Naive thymus-derived CD8-positive, alpha-beta T cell (primary cell): ENCODE measurements at regions not wholly inside any gene's neighbourhood (a gene's known extent, or its start where the extent isn't known, plus 50 kb on each side); places are given as distances from the start of the nearest gene placed in this dataset.
A peak's percentile ranks its signal among the peaks of the same experiment; 100 is the strongest.

Experiments
- ATAC-seq, 2 donors: fragments of 150-1000 bp; cut with Tn5 transposase in 1 of 2; sonication (Bioruptor Pico), chemical (Tn5 transposase) in 1 of 2; 1 replicate in 1 of 2; 2 replicates in 1 of 2; pipeline ENCODE4 v1.10.0; 2021; ENCODE audit warnings: mild to moderate bottlenecking in 2 of 2, moderate library complexity in 2 of 2
- POLR2A ChIA-PET: fragments of 350-600 bp; sonication (Branson Sonifier 250); formaldehyde crosslinking; loops from one replicate; lab custom pipeline; 2021; ENCODE audit warnings: antibody characterized with exemption; lab: Charles Lee
- DNase-seq, 10 donors: peaks; one replicate each; pipeline versions ENCODE4 v3.0.0 to v3.0.0-alpha.2; 2020 to 2022
- H3K27ac Mint-ChIP-seq, 10 donors: one replicate each; pipeline ENCODE4 v1.8.0; 2020 to 2022; ENCODE audit warnings: mild to moderate bottlenecking in 10 of 10, mixed read lengths in 10 of 10, moderate library complexity in 4 of 10, inconsistent platforms in 1 of 10
- H3K27me3 Mint-ChIP-seq, 5 donors: one replicate each; pipeline ENCODE4 v1.8.0; 2021 to 2022; ENCODE audit warnings: mixed read lengths in 5 of 5
- H3K36me3 Mint-ChIP-seq, 3 donors: one replicate each; pipeline ENCODE4 v1.8.0; 2020 to 2022; ENCODE audit warnings: mixed read lengths in 3 of 3, mild to moderate bottlenecking in 2 of 3, inconsistent platforms in 1 of 3
- H3K4me1 Mint-ChIP-seq, 4 donors: one replicate each; pipeline ENCODE4 v1.8.0; 2021 to 2022; ENCODE audit warnings: mixed read lengths in 4 of 4
- H3K4me3 Mint-ChIP-seq, 10 donors: one replicate each; pipeline ENCODE4 v1.8.0; 2020 to 2022; ENCODE audit warnings: mild to moderate bottlenecking in 10 of 10, mixed read lengths in 10 of 10, moderate library complexity in 6 of 10, inconsistent platforms in 1 of 10
- H3K9me3 Mint-ChIP-seq, 9 donors: one replicate each; pipeline ENCODE4 v1.8.0; 2020 to 2022; ENCODE audit warnings: mixed read lengths in 9 of 9, mild to moderate bottlenecking in 3 of 9, inconsistent platforms in 1 of 9, moderate library complexity in 1 of 9

DNA sequence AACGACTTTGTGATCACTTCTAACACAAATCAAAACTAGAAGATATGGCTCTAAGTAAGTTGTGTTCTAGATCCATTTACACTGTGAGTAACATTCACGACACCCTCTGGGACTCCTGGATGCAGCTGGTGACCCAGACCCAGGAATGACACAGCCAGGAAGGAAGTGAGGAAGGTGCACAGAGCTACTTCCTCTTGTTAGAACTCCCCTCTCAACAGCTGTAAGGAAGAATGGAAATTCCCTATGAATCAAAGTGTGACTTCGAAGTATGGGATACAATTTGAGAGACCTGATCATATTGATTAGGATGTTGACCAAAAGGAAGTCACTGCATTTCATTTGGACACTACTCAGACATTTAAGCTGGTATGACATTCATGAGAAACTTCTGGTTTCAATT is 185.3 kb downstream of the NRIP1 start:
- Mint-ChIP-seq H3K4me1 (peaks cover 0 to 34% (median 3%) of the 10 kb centered on the region in 4 donors), H3K27ac (no peak overlapping the region), H3K36me3 (no peaks in the 10 kb centered on the region), H3K27me3 (no peaks in the 10 kb centered on the region), H3K9me3 (peaks cover 0 to 3% (median 0%) of the 10 kb centered on the region in 9 donors), H3K4me3 (no peak overlapping the region)
- DNase-seq = no peak
- no peak for ATAC-seq
- POLR2A ChIA-PET = no interaction called here

DNA sequence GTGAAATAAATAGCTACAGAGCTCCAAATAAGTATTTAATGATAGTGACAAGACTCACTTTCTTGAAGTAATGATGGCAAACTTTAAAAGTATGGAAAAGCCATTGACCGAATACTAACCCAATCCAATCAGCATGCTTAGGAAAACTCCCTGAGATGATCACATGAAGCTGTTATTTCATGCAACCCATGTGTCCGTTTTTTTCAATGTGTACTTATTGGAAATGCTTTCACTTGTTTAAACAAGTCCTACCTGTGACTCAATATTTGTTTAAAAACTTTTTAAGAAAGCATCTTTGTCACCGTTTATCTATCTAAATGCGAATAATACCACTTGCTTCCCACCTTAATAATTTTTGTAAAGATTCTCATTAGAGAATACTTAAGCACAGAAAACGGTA is 185.8 kb downstream of the NRIP1 start:
- POLR2A ChIA-PET = no interaction called here
- Mint-ChIP-seq H3K4me3 (no peak overlapping the region), H3K36me3 (no peaks in the 10 kb centered on the region), H3K27ac (no peak overlapping the region), H3K4me1 (peaks cover 0 to 34% (median 3%) of the 10 kb centered on the region in 4 donors), H3K27me3 (no peaks in the 10 kb centered on the region), H3K9me3 (peaks cover 0 to 3% (median 0%) of the 10 kb centered on the region in 9 donors)
- ATAC-seq = no peak
- DNase-seq = no peak

DNA sequence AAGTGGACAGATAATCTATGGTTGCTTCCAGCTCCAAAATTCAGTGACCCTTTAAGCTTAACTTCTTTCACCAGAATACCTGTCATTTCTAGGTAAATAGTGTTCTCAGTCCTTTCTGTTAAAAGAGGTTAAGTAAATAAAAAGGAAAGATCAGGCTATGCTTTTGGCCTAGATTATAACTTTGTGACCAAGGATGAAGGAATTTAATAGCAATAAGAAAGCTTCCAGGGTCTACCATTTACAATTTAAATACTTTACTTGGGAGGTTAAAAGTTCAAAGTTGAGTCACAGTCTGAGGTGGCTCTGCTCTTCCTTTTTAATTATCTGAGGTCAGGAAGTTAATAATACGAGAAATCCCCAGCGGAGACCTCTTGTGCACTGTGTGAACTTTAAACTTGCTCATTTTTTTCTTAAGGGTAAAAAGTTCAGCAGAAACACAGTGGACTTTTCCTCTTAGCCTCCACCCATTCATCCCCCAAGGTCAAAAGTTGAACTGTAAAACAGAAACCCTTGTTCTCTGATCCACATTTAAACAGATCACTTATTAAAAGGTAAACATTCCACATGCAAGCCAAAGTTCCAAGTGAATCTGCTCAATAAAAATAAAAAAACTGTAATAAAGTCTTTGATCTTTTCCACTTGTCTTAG is 187.1 kb downstream of the NRIP1 start:
- Mint-ChIP-seq H3K4me1 (peaks cover 0 to 34% (median 3%) of the 10 kb centered on the region in 4 donors), H3K27ac (peak overlapping the region in 1 of 10 donors; percentile 56), H3K27me3 (no peaks in the 10 kb centered on the region), H3K9me3 (peaks cover 0 to 3% (median 0%) of the 10 kb centered on the region in 9 donors), H3K36me3 (no peaks in the 10 kb centered on the region), H3K4me3 (no peak overlapping the region)
- POLR2A ChIA-PET = no interaction called here
- no peak for ATAC-seq
- no peak for DNase-seq

GRCh38 chr21:14876524-14876840 is 188.3 kb downstream of the NRIP1 start:
- ATAC-seq (no peak), DNase-seq (no peak)
- Mint-ChIP-seq H3K4me3 (no peak overlapping the region), H3K27me3 (no peaks in the 10 kb centered on the region), H3K27ac (no peak overlapping the region), H3K4me1 (peaks cover 0 to 31% (median 3%) of the 10 kb centered on the region in 4 donors), H3K36me3 (no peaks in the 10 kb centered on the region), H3K9me3 (peaks cover 0 to 3% (median 0%) of the 10 kb centered on the region in 9 donors)
- POLR2A ChIA-PET = interaction anchor here (0.7 kb wide), 1 partner anchor 86 kb away, joined by 3 read pairs; no protein-coding TSS in a partner anchor

DNA sequence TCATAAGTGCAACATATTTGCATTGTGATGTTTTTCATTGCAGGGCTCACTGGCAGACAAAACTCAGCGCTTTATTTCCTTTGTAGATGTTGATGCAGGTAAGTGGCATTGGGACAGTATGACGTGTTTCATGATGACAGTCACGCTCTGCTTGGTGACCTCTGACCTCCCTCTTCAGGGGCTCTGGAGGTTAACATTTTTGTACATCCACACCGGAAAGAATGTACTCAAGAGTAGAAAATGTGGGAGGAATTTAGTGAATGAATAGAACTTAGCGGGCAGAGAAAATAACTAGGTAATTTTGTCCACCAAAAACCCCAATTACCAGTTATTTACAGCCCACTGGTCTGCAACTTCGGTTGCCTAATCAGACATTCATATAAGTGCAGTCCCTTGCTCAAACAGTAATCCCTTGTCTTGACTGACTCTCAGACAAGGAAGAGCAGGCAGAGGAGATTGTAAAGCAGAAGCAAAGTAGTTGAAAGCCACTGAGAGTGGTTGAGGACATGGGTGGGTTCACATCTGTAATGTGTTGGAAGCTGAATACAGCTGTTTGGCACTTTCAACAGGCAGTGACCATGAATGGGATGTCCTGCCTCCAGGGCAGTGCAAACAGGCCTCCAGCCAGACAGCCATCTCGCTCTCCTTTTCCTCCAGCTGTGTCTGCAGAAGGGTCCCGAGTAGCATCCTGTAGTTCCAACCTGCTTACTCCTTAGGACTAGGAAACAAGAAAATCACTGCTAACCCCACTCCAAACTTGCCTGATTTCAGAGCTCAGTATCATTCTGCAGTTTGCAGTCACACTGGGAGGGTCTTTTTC is 188.9 kb downstream of the NRIP1 start:
- POLR2A ChIA-PET = interaction anchor here (0.7 kb wide), 1 partner anchor 86 kb away, joined by 3 read pairs; no protein-coding TSS in a partner anchor
- Mint-ChIP-seq H3K36me3 (no peaks in the 10 kb centered on the region), H3K9me3 (peaks cover 0 to 3% (median 0%) of the 10 kb centered on the region in 9 donors), H3K27ac (no peak overlapping the region), H3K27me3 (peaks cover 0 to 2% (median 0%) of the 10 kb centered on the region in 5 donors), H3K4me1 (peaks cover 0 to 36% (median 3%) of the 10 kb centered on the region in 4 donors), H3K4me3 (no peak overlapping the region)
- DNase-seq (no peak), ATAC-seq (no peak)

- peaks cover 0 to 2% (median 0%) of the 10 kb centered on the region in 5 donors for H3K27me3 Mint-ChIP-seq
- no peak overlapping the region for H3K4me3 Mint-ChIP-seq
- DNase-seq (no peak), ATAC-seq (no peak)
- no peaks in the 10 kb centered on the region for H3K36me3 Mint-ChIP-seq
- POLR2A ChIA-PET = no interaction called here
- H3K9me3 Mint-ChIP-seq = peaks cover 0 to 3% (median 0%) of the 10 kb centered on the region in 9 donors
- peaks cover 0 to 38% (median 3%) of the 10 kb centered on the region in 4 donors for H3K4me1 Mint-ChIP-seq
- no peak overlapping the region for H3K27ac Mint-ChIP-seq
Observed at GRCh38 chr21:14875186-14875585, 189.6 kb downstream of the NRIP1 start.

- POLR2A ChIA-PET = no interaction called here
- DNase-seq (no peak), ATAC-seq (no peak)
- Mint-ChIP-seq H3K4me1 (peaks cover 0 to 38% (median 3%) of the 10 kb centered on the region in 4 donors), H3K9me3 (peaks cover 0 to 3% (median 0%) of the 10 kb centered on the region in 9 donors), H3K27me3 (peaks cover 0 to 2% (median 0%) of the 10 kb centered on the region in 5 donors), H3K27ac (no peak overlapping the region), H3K36me3 (no peaks in the 10 kb centered on the region), H3K4me3 (no peak overlapping the region)
Observed at GRCh38 chr21:14874379-14874778, 190.4 kb downstream of the NRIP1 start.

- peaks cover 0 to 2% (median 0%) of the 10 kb centered on the region in 5 donors for H3K27me3 Mint-ChIP-seq
- H3K4me1 Mint-ChIP-seq = peaks cover 1 to 32% (median 7%) of the 10 kb centered on the region in 4 donors
- no peaks in the 10 kb centered on the region for H3K9me3 Mint-ChIP-seq
- ATAC-seq (no peak), DNase-seq (no peak)
- H3K4me3 Mint-ChIP-seq = no peak overlapping the region
- POLR2A ChIA-PET = no interaction called here
- no peak overlapping the region for H3K27ac Mint-ChIP-seq
- H3K36me3 Mint-ChIP-seq = no peaks in the 10 kb centered on the region
Observed at GRCh38 chr21:14871861-14872260, 192.9 kb downstream of the NRIP1 start.

- H3K4me1 Mint-ChIP-seq = peaks cover 0 to 41% (median 7%) of the 10 kb centered on the region in 4 donors
- H3K27me3 Mint-ChIP-seq = peaks cover 0 to 2% (median 0%) of the 10 kb centered on the region in 5 donors
- no peak for ATAC-seq
- no peak for DNase-seq
- H3K9me3 Mint-ChIP-seq = no peaks in the 10 kb centered on the region
- POLR2A ChIA-PET = no interaction called here
- no peaks in the 10 kb centered on the region for H3K36me3 Mint-ChIP-seq
- H3K4me3 Mint-ChIP-seq = no peak overlapping the region
- H3K27ac Mint-ChIP-seq = no peak overlapping the region
Observed at GRCh38 chr21:14870853-14871149, 194.0 kb downstream of the NRIP1 start.

DNA sequence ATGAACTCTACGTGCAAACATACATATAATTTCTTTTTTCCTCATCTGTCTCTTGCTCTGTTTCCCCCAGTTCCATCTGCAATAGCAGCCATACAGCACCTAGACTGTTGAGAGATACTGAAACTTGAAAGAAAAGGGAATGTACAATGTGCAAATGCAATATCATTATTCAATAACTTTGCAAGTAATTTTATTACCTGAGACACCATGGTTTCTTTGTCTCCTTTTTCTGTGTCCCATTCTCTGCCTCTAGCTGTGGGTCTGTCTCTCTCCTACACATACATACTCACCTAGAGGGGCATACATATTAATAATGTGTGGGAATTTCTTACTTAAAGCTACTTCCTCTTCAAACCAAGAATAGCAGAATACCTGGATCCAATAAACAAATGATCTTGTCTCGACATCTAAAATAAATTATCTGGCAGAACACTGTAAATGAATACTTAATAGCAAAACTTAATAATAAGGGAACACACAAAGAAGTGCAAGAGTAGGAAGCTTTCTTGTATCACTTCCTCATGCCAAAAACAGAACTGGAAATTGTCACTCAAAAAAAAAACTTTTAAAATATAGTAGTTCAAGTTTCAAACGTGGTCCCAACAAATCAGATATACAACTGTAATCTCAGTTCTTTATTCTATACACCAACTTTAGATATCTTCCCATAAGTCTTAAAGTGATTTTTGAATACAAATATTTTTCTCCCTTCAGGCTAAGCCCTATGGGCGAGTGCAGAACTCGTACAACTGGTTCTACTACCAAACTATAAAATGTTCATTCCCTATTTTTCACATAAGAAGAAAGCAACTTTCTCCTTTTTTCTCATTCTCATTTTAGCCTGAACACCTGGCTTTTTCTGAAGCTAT is 194.6 kb downstream of the NRIP1 start:
- ATAC-seq (no peak), DNase-seq (no peak)
- no peak overlapping the region for H3K27ac Mint-ChIP-seq
- no peaks in the 10 kb centered on the region for H3K9me3 Mint-ChIP-seq
- POLR2A ChIA-PET = no interaction called here
- peaks cover 0 to 2% (median 0%) of the 10 kb centered on the region in 5 donors for H3K27me3 Mint-ChIP-seq
- H3K4me3 Mint-ChIP-seq = peak overlapping the region in 1 of 10 donors; percentile 33
- H3K4me1 Mint-ChIP-seq = peaks cover 0 to 42% (median 7%) of the 10 kb centered on the region in 4 donors
- no peaks in the 10 kb centered on the region for H3K36me3 Mint-ChIP-seq

GRCh38 chr21:14866859-14867765 is 197.7 kb downstream of the NRIP1 start:
- Mint-ChIP-seq H3K4me1 (peaks cover 0 to 46% (median 7%) of the 10 kb centered on the region in 4 donors), H3K36me3 (no peaks in the 10 kb centered on the region), H3K4me3 (no peak overlapping the region), H3K27me3 (peaks cover 0 to 2% (median 0%) of the 10 kb centered on the region in 5 donors), H3K9me3 (no peaks in the 10 kb centered on the region), H3K27ac (no peak overlapping the region)
- DNase-seq (no peak), ATAC-seq (no peak)
- POLR2A ChIA-PET = interaction anchor here (0.6 kb wide), 1 partner anchor 615 kb away, joined by 3 read pairs; no protein-coding TSS in a partner anchor
